ENCODE measurements at regions not wholly inside any gene's neighbourhood (a gene's known extent, or its start where the extent isn't known, plus 50 kb on each side); places are given as distances from the start of the nearest gene placed in this dataset.

DNA sequence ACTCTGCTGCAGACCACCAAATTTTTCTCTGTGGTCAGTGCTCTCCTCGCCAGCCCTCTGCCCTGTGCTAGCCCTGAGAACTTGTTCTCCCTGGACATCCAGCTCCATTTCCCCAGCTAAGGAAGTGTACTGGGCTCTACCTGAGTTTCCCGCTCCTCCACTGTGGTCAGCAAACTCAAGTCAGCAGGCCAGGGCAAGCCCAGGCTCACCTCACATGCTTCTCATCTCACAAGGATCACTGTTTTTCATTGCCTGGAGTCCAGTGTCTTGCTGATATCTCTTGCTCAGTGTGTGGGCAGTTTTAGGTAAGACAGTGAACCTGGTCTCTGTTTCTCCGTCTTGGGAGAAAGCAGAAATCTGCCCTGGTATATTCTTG lies 201.4 kb downstream of the FOXO1 start:
- no peak overlapping the region for H3K4me3 ChIP-seq (ENCODE audit: low read depth, low read length)
- DNase-seq (ENCODE audit: low read depth): no peak
- TF ChIP-seq, protein P1, sequence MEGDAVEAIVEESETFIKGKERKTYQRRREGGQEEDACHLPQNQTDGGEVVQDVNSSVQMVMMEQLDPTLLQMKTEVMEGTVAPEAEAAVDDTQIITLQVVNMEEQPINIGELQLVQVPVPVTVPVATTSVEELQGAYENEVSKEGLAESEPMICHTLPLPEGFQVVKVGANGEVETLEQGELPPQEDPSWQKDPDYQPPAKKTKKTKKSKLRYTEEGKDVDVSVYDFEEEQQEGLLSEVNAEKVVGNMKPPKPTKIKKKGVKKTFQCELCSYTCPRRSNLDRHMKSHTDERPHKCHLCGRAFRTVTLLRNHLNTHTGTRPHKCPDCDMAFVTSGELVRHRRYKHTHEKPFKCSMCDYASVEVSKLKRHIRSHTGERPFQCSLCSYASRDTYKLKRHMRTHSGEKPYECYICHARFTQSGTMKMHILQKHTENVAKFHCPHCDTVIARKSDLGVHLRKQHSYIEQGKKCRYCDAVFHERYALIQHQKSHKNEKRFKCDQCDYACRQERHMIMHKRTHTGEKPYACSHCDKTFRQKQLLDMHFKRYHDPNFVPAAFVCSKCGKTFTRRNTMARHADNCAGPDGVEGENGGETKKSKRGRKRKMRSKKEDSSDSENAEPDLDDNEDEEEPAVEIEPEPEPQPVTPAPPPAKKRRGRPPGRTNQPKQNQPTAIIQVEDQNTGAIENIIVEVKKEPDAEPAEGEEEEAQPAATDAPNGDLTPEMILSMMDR (IDR thresholded peaks at IDR 0.05; ENCODE audit: insufficient read depth, low read depth, low read length, missing control alignments): no peak

DNA sequence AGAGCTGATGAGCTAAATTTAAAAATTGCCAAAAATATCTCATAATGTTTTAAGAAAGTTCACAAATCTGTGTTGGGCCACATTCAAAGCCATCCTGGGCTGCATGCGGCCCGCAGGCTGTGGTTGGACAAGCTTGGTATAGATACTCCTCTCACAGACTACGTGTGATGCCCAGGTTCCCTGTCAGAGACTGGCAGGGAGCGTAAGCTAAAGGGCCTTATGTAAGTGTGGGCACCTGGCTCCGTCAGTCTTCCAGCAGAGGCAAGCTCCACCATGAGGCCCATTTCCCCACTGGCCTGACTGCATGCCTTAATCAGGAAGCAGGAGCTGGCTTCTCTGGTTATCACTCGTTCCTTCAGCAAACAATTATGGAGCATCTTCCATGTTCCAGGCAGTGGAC lies 200.2 kb downstream of the FOXO1 start:
- TF ChIP-seq, protein P1 (IDR thresholded peaks at IDR 0.05; ENCODE audit: insufficient read depth, low read depth, low read length, missing control alignments): no peak
- H3K4me3 ChIP-seq (ENCODE audit: low read depth, low read length): no peak overlapping the region
- no peak for DNase-seq (ENCODE audit: low read depth)

DNA sequence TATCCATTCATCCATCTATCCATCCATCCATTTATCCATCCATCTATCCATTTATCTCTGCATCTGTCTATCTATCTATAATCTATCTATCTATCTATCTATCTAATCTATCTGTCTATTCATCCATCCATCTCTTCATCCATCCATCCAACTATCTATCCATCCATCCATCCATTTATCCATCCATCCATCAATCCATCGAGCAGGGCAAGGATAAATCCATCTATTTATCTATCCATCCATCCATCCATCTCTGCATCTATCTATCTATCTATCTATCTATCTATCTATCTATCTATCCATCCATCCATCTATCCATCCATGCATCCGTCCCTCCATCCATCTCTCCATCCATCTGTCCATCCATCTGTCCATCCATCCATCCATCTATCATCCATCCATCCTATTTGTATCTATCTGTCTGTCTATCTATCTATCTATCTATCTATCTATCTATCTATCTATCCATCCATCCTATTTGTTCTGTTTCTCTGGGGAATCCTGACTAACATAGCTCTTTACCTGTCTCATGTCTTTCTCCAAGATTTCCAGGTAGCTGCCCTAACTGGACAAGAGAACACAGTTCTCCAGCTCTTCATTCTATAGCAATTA lies 198.1 kb downstream of the FOXO1 start:
- no peak for DNase-seq (ENCODE audit: low read depth)
- TF ChIP-seq, protein P1 (IDR thresholded peaks at IDR 0.05; ENCODE audit: insufficient read depth, low read depth, low read length, missing control alignments): no peak
- no peak overlapping the region for H3K4me3 ChIP-seq (ENCODE audit: low read depth, low read length)

DNA sequence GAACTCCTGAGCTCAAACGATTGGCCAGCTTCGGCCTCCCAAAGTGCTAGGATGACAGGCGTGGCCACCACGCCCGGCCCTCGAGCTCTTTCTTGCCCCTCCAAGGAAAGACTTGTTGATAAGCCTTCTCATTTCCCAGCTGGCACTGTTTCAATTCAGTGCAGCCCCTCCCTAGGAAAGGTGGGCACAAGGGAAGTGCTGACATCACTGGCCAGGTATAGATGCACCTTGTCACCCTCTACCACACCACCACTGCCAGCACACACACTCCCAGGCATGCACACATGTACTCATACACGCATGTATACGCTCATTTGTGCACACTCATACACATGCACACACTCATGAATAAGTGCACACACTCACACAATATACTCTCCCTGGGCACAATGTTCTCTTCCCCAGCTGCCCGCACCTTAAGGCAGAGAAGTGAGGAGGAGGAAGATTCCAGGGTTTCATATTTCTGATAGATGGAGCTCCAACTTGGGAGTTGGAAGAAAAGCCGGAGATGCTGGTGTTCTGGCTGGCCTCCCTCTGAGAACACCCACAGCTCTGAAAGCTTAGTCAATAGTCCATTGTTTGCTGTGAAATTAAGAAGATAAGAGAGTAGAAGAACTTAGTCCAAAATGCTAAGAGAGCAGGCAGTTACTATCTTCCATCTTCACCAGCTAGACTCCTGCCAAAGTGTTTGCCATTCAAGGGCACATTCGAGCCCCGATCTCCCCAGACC lies 196.7 kb downstream of the FOXO1 start:
- TF ChIP-seq, protein P1 (IDR thresholded peaks at IDR 0.05; ENCODE audit: insufficient read depth, low read depth, low read length, missing control alignments): no peak
- H3K4me3 ChIP-seq (ENCODE audit: low read depth, low read length): no peak overlapping the region
- no peak for DNase-seq (ENCODE audit: low read depth)

DNA sequence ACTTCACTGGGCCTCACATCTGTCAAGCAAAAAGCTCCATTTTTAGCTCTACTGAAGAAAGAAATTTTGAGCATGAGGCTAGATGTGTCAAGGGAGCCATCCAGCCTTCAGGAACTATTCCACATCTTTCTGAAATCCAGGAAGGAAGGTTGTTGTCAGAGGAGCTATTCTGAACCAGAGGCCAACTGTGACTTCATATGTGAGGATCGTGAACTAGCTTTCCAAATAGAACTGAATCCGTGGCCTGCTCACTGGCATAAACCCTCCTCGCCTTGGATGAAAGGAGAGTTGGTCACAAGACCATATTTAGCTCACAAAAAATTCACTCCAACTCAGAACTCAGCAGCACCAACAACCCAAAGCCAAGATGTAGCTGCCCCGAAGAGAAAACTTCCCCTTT lies 195.8 kb downstream of the FOXO1 start:
- DNase-seq (ENCODE audit: low read depth): no peak
- TF ChIP-seq, protein P1 (IDR thresholded peaks at IDR 0.05; ENCODE audit: insufficient read depth, low read depth, low read length, missing control alignments): no peak
- H3K4me3 ChIP-seq (ENCODE audit: low read depth, low read length): no peak overlapping the region

DNA sequence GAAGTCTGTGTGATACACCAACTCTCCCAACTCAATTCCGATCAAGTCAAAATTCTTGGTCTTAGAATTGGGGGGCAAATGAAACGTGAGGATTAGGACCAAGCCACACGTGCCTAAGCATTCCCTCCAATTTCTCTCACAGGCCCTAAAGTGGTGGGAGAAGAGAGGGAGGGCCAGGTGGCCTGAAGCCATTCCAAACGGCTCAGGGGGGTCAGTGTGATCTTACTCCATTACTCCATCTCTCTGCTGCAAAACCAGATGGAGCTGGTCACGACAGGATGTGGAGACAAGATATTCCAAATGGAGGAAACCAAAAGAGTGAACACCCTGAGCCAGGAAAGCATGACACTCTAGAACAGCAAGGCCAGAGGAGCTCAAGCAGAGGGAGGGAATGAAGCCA lies 195.4 kb downstream of the FOXO1 start:
- no peak overlapping the region for H3K4me3 ChIP-seq (ENCODE audit: low read depth, low read length)
- DNase-seq (ENCODE audit: low read depth): no peak
- TF ChIP-seq, protein P1 (IDR thresholded peaks at IDR 0.05; ENCODE audit: insufficient read depth, low read depth, low read length, missing control alignments): no peak

DNA sequence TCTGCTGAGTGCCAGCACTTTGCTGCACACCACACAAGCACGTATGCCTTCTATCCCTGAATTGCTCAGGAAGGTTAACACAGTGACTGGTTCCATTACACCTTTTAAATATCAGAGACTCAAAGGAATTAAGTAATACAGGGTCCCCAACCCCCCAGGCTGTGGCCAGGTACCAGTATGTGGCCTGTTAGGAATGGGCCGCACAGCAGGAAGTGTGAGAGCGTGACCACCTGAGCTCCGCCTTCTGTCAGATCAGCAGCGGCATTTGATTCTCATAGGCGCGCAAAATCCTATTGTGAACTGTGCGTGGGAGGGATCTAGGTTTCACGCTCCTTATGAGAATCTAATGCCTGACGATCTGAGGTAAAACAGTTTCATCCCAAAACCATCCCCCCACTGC lies 194.5 kb downstream of the FOXO1 start:
- TF ChIP-seq, protein P1 (IDR thresholded peaks at IDR 0.05; ENCODE audit: insufficient read depth, low read depth, low read length, missing control alignments): no peak
- no peak overlapping the region for H3K4me3 ChIP-seq (ENCODE audit: low read depth, low read length)
- DNase-seq (ENCODE audit: low read depth): no peak
